Stimulated activated effector memory CD8-positive, alpha-beta T cell treated with anti-CD3 and anti-CD28 coated beads, Interleukin-12 subunit alpha, Interleukin-12 subunit beta, amount 100 ng/mL, for 72 hours (primary cell): ENCODE measurements at regions not wholly inside any gene's neighbourhood (a gene's known extent, or its start where the extent isn't known, plus 50 kb on each side); places are given as distances from the start of the nearest gene placed in this dataset.
"Not testable (repeated sequence)": the region's sequence is repeated elsewhere in the genome, so short reads cannot be mapped to it uniquely, and the experiment has no call there.

Experiments
- ATAC-seq: fragments of 150-1000 bp; cut with Tn5 transposase; 2 replicates; pipeline ENCODE4 v1.10.0; 2021
- DNase-seq, 2 donors: peaks; one replicate each; pipeline ENCODE4 v3.0.0; 2021 to 2022; ENCODE audit warnings: low spot score in 2 of 2
- H3K27ac Mint-ChIP-seq: one replicate; pipeline ENCODE4 v1.8.0; 2022; ENCODE audit warnings: mild to moderate bottlenecking, mixed read lengths
- H3K36me3 Mint-ChIP-seq: one replicate; pipeline ENCODE4 v1.8.0; 2022; ENCODE audit warnings: mild to moderate bottlenecking, mixed read lengths
- H3K4me1 Mint-ChIP-seq: one replicate; pipeline ENCODE4 v1.8.0; 2022; ENCODE audit warnings: mixed read lengths
- H3K4me3 Mint-ChIP-seq: one replicate; pipeline ENCODE4 v1.8.0; 2022; ENCODE audit warnings: mild to moderate bottlenecking, mixed read lengths
- H3K9me3 Mint-ChIP-seq: one replicate; pipeline ENCODE4 v1.8.0; 2022; ENCODE audit warnings: mixed read lengths

DNA sequence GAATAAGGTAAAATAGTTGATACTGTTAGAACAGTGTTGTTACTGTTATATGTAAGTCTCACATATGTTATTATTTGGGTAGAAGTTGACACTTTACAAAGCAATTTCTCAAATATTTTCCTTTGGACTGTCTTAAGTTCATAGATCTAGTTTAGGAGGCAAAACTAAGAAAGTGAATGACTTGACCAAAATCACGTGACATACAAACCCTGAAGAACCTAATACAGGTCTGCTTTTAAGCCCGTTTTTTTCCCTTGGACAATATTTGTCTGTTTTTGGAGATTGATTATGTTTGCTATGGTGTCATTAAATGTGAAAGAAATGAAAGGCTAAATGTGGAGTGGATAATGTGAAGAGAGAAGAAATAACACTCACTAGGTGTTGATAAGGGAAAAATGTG lies 644.9 kb upstream of the PITX2 start:
- Mint-ChIP-seq H3K4me3 (no peak overlapping the region), H3K36me3 (no peaks in the 10 kb centered on the region), H3K4me1 (no peaks in the 10 kb centered on the region), H3K27ac (no peak overlapping the region), H3K9me3 (peaks cover 6% of the 10 kb centered on the region)
- DNase-seq (no peak), ATAC-seq (no peak)

- no peak for ATAC-seq
- Mint-ChIP-seq H3K27ac (no peak overlapping the region), H3K4me1 (no peaks in the 10 kb centered on the region), H3K4me3 (no peak overlapping the region), H3K36me3 (no peaks in the 10 kb centered on the region), H3K9me3 (peaks cover 7% of the 10 kb centered on the region)
- DNase-seq = no peak
These were observed 646.0 kb upstream of the PITX2 start for GRCh38 chr4:111268769-111269414.

GRCh38 chr4:111269439-111269838 lies 646.6 kb upstream of the PITX2 start:
- peaks cover 7% of the 10 kb centered on the region for H3K9me3 Mint-ChIP-seq

GRCh38 chr4:111274060-111274459 lies 651.2 kb upstream of the PITX2 start:
- no peak overlapping the region for H3K4me3 Mint-ChIP-seq
- no peak for DNase-seq
- no peak overlapping the region for H3K27ac Mint-ChIP-seq
- no peaks in the 10 kb centered on the region for H3K4me1 Mint-ChIP-seq
- H3K36me3 Mint-ChIP-seq = no peaks in the 10 kb centered on the region
- no peak for ATAC-seq
- peaks cover 8% of the 10 kb centered on the region for H3K9me3 Mint-ChIP-seq

More at GRCh38 chr4:111269439-111269838, 646.6 kb upstream of the PITX2 start:
- H3K36me3 Mint-ChIP-seq = no peaks in the 10 kb centered on the region
- H3K27ac Mint-ChIP-seq = no peak overlapping the region
- ATAC-seq (no peak), DNase-seq (no peak)
- no peak overlapping the region for H3K4me3 Mint-ChIP-seq
- H3K4me1 Mint-ChIP-seq = no peaks in the 10 kb centered on the region

GRCh38 chr4:111274486-111274885 lies 651.6 kb upstream of the PITX2 start:
- DNase-seq (no peak), ATAC-seq (no peak)
- Mint-ChIP-seq H3K27ac (no peak overlapping the region), H3K4me1 (no peaks in the 10 kb centered on the region), H3K36me3 (no peaks in the 10 kb centered on the region), H3K4me3 (no peak overlapping the region), H3K9me3 (peaks cover 8% of the 10 kb centered on the region)

DNA sequence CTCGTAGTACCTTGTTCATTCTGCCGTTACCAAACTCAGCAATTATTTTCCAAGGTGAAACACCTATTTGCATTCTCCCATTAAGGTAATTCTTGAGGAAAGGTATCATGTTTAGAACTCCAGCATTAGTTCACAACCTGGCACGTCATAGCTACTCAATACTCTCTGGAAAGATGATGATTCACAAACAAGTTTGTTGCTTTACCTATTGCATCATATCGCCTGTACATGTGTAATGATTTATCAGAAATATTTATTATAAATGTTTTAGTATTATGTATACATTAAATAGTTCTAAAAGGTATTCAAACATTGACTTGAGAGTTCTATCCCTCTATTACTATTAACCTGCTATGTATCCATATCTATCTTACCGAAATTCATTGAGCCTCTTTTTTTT lies 658.3 kb upstream of the PITX2 start:
- ATAC-seq = no peak
- no peak overlapping the region for H3K4me3 Mint-ChIP-seq
- no peak for DNase-seq
- H3K4me1 Mint-ChIP-seq = no peaks in the 10 kb centered on the region
- no peaks in the 10 kb centered on the region for H3K36me3 Mint-ChIP-seq
- H3K27ac Mint-ChIP-seq = no peak overlapping the region
- H3K9me3 Mint-ChIP-seq = peaks cover 12% of the 10 kb centered on the region

- DNase-seq = no peak
- no peak for ATAC-seq
- H3K36me3 Mint-ChIP-seq = no peaks in the 10 kb centered on the region
- H3K4me3 Mint-ChIP-seq = no peak overlapping the region
- no peaks in the 10 kb centered on the region for H3K4me1 Mint-ChIP-seq
- peaks cover 12% of the 10 kb centered on the region for H3K9me3 Mint-ChIP-seq
- no peak overlapping the region for H3K27ac Mint-ChIP-seq
These were observed 659.2 kb upstream of the PITX2 start for GRCh38 chr4:111282035-111282434.

DNA sequence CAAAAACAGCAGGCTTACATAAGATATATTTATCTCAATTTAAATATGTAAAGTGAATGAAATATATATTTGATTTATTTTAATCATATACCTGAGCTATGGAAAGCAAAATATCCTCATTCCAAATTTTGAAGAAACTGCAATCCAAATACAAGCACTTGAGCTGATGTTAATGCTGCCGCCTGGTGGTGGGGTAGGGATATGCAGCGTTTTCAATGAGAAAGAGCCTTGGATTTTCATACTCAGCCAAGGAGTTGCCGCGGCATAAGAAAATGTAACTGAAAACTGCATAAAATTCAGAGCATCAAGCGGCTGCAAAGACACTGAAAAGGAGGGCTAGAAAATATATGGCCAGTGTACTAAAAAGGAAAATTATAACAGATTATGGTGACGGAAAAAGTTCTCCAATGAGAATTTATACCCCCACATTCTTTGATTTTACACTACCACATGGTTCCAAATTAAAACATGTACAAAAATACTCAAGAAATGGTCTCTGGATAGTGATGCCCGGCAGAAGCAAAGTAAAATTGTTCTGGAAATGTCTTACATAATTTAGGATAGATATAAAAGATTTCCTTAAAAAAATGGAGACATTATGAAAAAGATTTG lies 660.3 kb upstream of the PITX2 start:
- Mint-ChIP-seq H3K36me3 (no peaks in the 10 kb centered on the region), H3K4me3 (no peak overlapping the region), H3K9me3 (peaks cover 12% of the 10 kb centered on the region), H3K4me1 (no peaks in the 10 kb centered on the region), H3K27ac (no peak overlapping the region)
- DNase-seq (peak; percentile 2 to 52), ATAC-seq (no peak)

DNA sequence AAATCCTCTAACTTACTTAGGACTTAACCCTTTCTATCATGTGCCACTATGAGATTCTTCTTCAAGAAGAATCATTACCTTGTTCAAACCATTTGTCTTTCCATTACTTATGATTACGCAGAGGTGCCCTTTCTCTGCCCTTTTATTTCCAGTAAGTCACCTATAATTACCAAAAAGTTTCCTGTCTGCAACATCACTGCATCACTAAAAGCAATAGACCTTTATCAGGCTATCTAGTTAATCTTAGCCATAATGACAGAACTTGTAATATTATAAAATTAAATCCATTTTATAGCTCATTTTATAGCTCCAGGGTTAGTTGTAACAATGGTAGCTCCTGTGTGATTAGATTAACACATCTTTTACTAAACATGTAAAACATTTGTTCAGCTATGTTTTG lies 673.6 kb upstream of the PITX2 start:
- ATAC-seq (no peak), DNase-seq (no peak)
- Mint-ChIP-seq H3K27ac (no peak overlapping the region), H3K36me3 (no peaks in the 10 kb centered on the region), H3K4me1 (no peaks in the 10 kb centered on the region), H3K4me3 (no peak overlapping the region), H3K9me3 (peaks cover 18% of the 10 kb centered on the region)

DNA sequence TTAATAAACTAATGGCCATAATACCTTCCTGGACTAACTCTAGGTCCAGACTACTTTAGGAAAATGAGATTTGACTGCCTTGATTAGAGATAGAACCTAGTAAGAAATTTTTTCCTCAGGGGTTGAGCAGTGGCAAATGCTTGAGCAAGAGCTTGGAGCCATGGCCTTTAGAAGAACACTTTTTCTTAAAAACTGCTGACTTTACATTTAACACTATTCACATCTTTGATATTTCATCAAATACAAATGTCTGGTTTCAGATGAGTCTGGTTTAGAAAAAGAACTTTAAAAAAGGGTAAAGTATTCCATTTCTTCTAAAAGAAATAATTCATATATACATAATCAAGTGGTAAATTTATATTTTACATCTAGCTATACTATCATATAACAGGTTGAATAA lies 680.9 kb upstream of the PITX2 start:
- Mint-ChIP-seq H3K9me3 (peaks cover 13% of the 10 kb centered on the region), H3K4me3 (no peak overlapping the region)

GRCh38 chr4:111323496-111323895 lies 700.6 kb upstream of the PITX2 start:
- DNase-seq = no peak
- no peaks in the 10 kb centered on the region for H3K36me3 Mint-ChIP-seq

More for the DNA sequence above, 680.9 kb upstream of the PITX2 start:
- DNase-seq = no peak
- no peaks in the 10 kb centered on the region for H3K4me1 Mint-ChIP-seq
- ATAC-seq = no peak
- H3K27ac Mint-ChIP-seq = no peak overlapping the region
- H3K36me3 Mint-ChIP-seq = no peaks in the 10 kb centered on the region

GRCh38 chr4:111323916-111324315 lies 701.0 kb upstream of the PITX2 start:
- Mint-ChIP-seq H3K4me1 (no peaks in the 10 kb centered on the region), H3K9me3 (peaks cover 11% of the 10 kb centered on the region), H3K4me3 (no peak overlapping the region), H3K36me3 (no peaks in the 10 kb centered on the region), H3K27ac (no peak overlapping the region)
- no peak for DNase-seq
- no peak for ATAC-seq

More at GRCh38 chr4:111323496-111323895, 700.6 kb upstream of the PITX2 start:
- ATAC-seq = no peak
- no peaks in the 10 kb centered on the region for H3K4me1 Mint-ChIP-seq
- H3K9me3 Mint-ChIP-seq = peaks cover 12% of the 10 kb centered on the region
- no peak overlapping the region for H3K27ac Mint-ChIP-seq
- no peak overlapping the region for H3K4me3 Mint-ChIP-seq

DNA sequence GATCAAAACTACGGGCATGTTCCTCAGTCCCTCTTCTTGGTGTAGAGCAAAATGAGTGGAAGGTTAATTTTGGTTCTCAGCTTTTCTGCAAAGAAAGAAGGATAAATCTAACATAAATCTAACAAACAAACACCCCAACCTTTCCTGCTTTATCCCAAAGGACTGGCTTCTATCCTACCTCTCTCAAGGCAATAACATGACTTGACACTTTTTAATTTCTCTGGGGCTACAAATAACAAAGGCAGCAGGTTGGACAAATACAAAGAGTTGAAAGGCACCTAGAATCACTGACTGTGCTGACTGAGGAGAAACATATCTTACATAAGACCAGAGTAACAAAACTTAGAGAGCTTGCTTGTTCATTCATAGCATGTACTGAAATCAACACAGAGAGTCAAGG lies 703.6 kb upstream of the PITX2 start:
- Mint-ChIP-seq H3K36me3 (no peaks in the 10 kb centered on the region), H3K9me3 (peaks cover 10% of the 10 kb centered on the region), H3K4me3 (no peak overlapping the region), H3K27ac (no peak overlapping the region), H3K4me1 (no peaks in the 10 kb centered on the region)
- ATAC-seq = no peak
- DNase-seq = no peak

DNA sequence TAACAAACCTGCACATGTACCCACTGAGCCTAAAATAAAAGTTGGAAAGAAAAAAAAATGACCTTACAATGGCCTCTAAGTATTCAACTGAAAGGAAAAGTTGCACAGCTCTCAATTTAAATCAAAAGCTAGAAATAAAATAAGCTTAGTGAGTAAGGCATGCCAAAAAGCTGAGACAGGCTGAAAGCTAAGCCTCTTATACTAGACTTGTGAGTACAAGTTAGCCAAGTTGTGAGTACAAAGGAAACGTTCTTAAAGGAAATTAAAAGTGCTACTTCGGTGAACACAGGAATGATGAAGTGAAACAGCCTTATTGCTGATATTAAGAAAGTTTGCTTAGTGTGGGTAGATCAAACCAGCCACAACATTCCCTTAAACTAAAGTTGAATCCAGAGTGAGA lies 707.9 kb upstream of the PITX2 start:
- no peak for DNase-seq
- Mint-ChIP-seq H3K4me1 (no peaks in the 10 kb centered on the region), H3K36me3 (no peaks in the 10 kb centered on the region), H3K9me3 (peaks cover 9% of the 10 kb centered on the region), H3K27ac (no peak overlapping the region), H3K4me3 (no peak overlapping the region)
- no peak for ATAC-seq

DNA sequence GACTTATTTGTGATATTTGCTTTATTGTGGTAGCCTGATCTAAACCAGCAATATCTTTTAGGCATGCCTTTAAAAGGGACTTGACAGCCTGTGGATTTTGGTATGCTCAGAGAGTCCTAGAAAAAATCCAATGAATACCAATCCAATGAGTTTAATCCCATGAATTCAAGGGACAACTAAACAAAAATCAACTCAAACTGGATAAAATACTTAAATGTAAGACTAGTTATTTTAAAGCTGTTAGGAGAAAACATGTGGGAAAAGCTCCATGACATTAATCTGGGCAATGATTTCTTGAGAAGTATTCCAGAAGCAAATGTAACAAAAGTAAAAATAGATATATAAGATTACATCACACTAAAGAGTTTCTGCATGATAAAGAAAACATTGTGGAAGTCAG lies 711.5 kb upstream of the PITX2 start:
- no peak for DNase-seq
- no peak overlapping the region for H3K4me3 Mint-ChIP-seq
- no peak overlapping the region for H3K27ac Mint-ChIP-seq
- no peaks in the 10 kb centered on the region for H3K36me3 Mint-ChIP-seq
- H3K4me1 Mint-ChIP-seq = no peaks in the 10 kb centered on the region
- no peak for ATAC-seq
- peaks cover 6% of the 10 kb centered on the region for H3K9me3 Mint-ChIP-seq

- not testable (repeated sequence) for H3K4me1 Mint-ChIP-seq, ATAC-seq, H3K36me3 Mint-ChIP-seq, H3K4me3 Mint-ChIP-seq, H3K9me3 Mint-ChIP-seq, DNase-seq, H3K27ac Mint-ChIP-seq
These were observed 714.5 kb upstream of the PITX2 start for GRCh38 chr4:111337186-111337876.
